ENCODE measurements at regions not wholly inside any gene's neighbourhood (a gene's known extent, or its start where the extent isn't known, plus 50 kb on each side); places are given as distances from the start of the nearest gene placed in this dataset.

DNA sequence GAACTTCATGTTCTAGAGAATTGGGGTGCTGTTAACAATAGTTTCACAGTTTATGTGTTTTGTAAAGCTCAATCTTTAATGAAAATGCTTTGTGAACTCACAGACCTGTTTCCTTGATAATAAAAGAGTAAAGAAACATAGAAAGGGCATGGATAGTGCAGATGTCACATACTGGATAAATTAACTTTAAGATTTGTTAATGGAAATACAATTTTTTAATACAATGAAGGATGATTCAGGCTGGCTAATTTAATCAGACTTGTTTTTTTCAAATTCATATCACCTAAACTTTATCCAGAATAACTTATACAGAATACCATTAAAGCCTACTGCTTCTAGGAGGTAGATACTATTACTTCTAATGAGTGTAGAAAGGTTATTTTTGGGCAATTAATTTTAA is 1033.5 kb upstream of the SLC10A2 start:
- TF ChIP-seq CTCF (IDR thresholded peaks at IDR 0.05) (no peak), POLR2A (IDR thresholded peaks at IDR 0.05) (no peak)

All from thyroid gland (tissue), 4 donors.